Vagina (tissue), 2 donors: ENCODE measurements at regions not wholly inside any gene's neighbourhood (a gene's known extent, or its start where the extent isn't known, plus 50 kb on each side); places are given as distances from the start of the nearest gene placed in this dataset.

Source experiments
- DNase-seq, 2 donors: peaks; one replicate each; pipeline ENCODE4 v3.0.0-alpha.2; 2017; ENCODE audit errors: extremely low spot score in 2 of 2
- H3K27ac ChIP-seq: fragments of 200-600 bp; sonication (generic); one replicate; pipeline ENCODE4 v1.5.1; 2019
- H3K27me3 ChIP-seq: fragments of 200-600 bp; sonication (generic); one replicate; pipeline ENCODE4 v1.5.1; 2019
- H3K36me3 ChIP-seq, 2 donors: fragments of 200-600 bp; sonication (generic); one replicate each; pipeline ENCODE4 v1.5.1; 2017 to 2019
- H3K4me1 ChIP-seq: fragments of 200-600 bp; sonication (generic); one replicate; pipeline ENCODE4 v1.5.1; 2019
- H3K4me3 ChIP-seq, 2 donors: fragments of 200-600 bp; sonication (generic); 1 replicate in 1 of 2; 2 replicates in 1 of 2; pipeline ENCODE4 v1.5.1; 2016 to 2019
- H3K9me3 ChIP-seq: fragments of 200-600 bp; sonication (generic); one replicate; pipeline ENCODE4 v1.5.1; 2019
- CTCF ChIP-seq, 3 experiments: fragments of 450-650 bp in 2 of 3; fragments of 200-600 bp in 1 of 3; sonication (generic) in 1 of 3; IDR thresholded peaks; one replicate each; pipeline ENCODE4 v1.5.1; 2017 to 2019; ENCODE audit warnings: antibody characterized with exemption in 3 of 3, mild to moderate bottlenecking in 2 of 3, moderate library complexity in 2 of 3
- POLR2A ChIP-seq, 2 donors: fragments of 450-650 bp; IDR thresholded peaks; one replicate each; pipeline ENCODE4 v1.6.1; 2017; ENCODE audit warnings: antibody characterized with exemption in 2 of 2, mild to moderate bottlenecking in 2 of 2, moderate library complexity in 2 of 2
- POLR2AphosphoS5 ChIP-seq, 2 donors: sonication (generic); formaldehyde crosslinking; IDR thresholded peaks; one replicate each; pipeline ENCODE4 v1.9.0; 2017; ENCODE audit warnings: antibody characterized with exemption in 2 of 2, mild to moderate bottlenecking in 2 of 2, low read depth in 1 of 2; ENCODE audit not compliant: insufficient read depth in 1 of 2
- intact Hi-C: fragments of 100-400 bp; cut with DNase I; formaldehyde crosslinking; loops from one replicate; pipeline ENCODE4 v1.15.1; 2023

- Histone ChIP-seq H3K4me1 (peaks cover 23% of the 10 kb centered on the region), H3K4me3 (no peak overlapping the region), H3K36me3 (no peaks in the 10 kb centered on the region), H3K27me3 (no peaks in the 10 kb centered on the region), H3K9me3 (no peaks in the 10 kb centered on the region), H3K27ac (no peak overlapping the region)
- TF ChIP-seq POLR2A (IDR thresholded peaks at IDR 0.05) (no peak), POLR2AphosphoS5 (IDR thresholded peaks at IDR 0.05; ENCODE audit: insufficient read depth in 1 of 2, low read depth in 1 of 2) (no peak), CTCF (IDR thresholded peaks at IDR 0.05) (no peak)
- intact Hi-C loops, result no loop called here
- no peak for DNase-seq
These were observed 65.4 kb downstream of the UBIAD1 start for GRCh38 chr1:11338284-11338924.

GRCh38 chr1:11339346-11340232 lies 66.6 kb downstream of the UBIAD1 start:
- TF ChIP-seq POLR2AphosphoS5 (IDR thresholded peaks at IDR 0.05; ENCODE audit: insufficient read depth in 1 of 2, low read depth in 1 of 2) (no peak), POLR2A (IDR thresholded peaks at IDR 0.05) (no peak), CTCF (IDR thresholded peaks at IDR 0.05) (no peak)
- Histone ChIP-seq H3K4me3 (peak overlapping the region in 1 of 2 donors; percentile 12), H3K9me3 (no peaks in the 10 kb centered on the region), H3K27ac (no peak overlapping the region), H3K36me3 (no peaks in the 10 kb centered on the region), H3K4me1 (peaks cover 23% of the 10 kb centered on the region), H3K27me3 (no peaks in the 10 kb centered on the region)
- intact Hi-C loops, result no loop called here
- no peak for DNase-seq

- no peaks in the 10 kb centered on the region for H3K27me3 ChIP-seq
- DNase-seq, result no peak
These were observed 67.2 kb downstream of the UBIAD1 start for GRCh38 chr1:11340233-11340632.

GRCh38 chr1:11341901-11342552 lies 69.0 kb downstream of the UBIAD1 start:
- Histone ChIP-seq H3K9me3 (no peaks in the 10 kb centered on the region), H3K27me3 (no peaks in the 10 kb centered on the region), H3K27ac (no peak overlapping the region), H3K4me1 (peaks cover 23% of the 10 kb centered on the region), H3K36me3 (no peaks in the 10 kb centered on the region), H3K4me3 (no peak overlapping the region)
- TF ChIP-seq POLR2AphosphoS5 (IDR thresholded peaks at IDR 0.05; ENCODE audit: insufficient read depth in 1 of 2, low read depth in 1 of 2), result peak in 1 of 2 donors; percentile 20
- no peak for TF ChIP-seq CTCF (IDR thresholded peaks at IDR 0.05)
- no peak for TF ChIP-seq POLR2A (IDR thresholded peaks at IDR 0.05)
- DNase-seq, result no peak
- intact Hi-C loops, result no loop called here

More at GRCh38 chr1:11340233-11340632, 67.2 kb downstream of the UBIAD1 start:
- Histone ChIP-seq H3K4me1 (peaks cover 23% of the 10 kb centered on the region), H3K36me3 (no peaks in the 10 kb centered on the region), H3K9me3 (no peaks in the 10 kb centered on the region), H3K4me3 (no peak overlapping the region), H3K27ac (no peak overlapping the region)
- intact Hi-C loops, result no loop called here
- TF ChIP-seq POLR2AphosphoS5 (IDR thresholded peaks at IDR 0.05; ENCODE audit: insufficient read depth in 1 of 2, low read depth in 1 of 2), result no peak
- TF ChIP-seq CTCF (IDR thresholded peaks at IDR 0.05), result no peak
- no peak for TF ChIP-seq POLR2A (IDR thresholded peaks at IDR 0.05)
